ENCODE measurements at regions not wholly inside any gene's neighbourhood (a gene's known extent, or its start where the extent isn't known, plus 50 kb on each side); places are given as distances from the start of the nearest gene placed in this dataset.

DNA sequence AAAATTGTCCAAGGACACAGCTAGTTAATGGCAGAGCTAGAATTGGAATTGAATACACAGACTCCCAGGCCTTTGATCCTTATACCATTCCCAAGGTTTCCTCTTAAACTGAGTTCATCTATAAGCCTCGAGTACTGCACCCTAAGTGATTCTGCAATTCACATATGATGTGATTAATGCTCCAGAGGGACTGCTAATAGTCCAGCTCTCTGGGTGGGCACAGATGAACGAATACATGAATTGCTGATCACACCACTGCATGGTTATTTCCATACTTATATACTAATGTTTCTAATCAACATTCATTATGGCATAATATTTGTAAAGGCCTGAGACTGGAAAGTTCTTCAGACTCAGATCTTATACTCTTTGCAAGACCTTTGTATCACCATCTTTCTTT lies 101.8 kb downstream of the NUFIP1 start:
- DNase-seq, result no peak
- no peaks in the 10 kb centered on the region for H3K36me3 ChIP-seq (replicated peaks; ENCODE audit: control insufficient read depth, insufficient read depth, low read length)
- H3K4me3 ChIP-seq (ENCODE audit: insufficient read depth, low read depth, low read length), result no peak overlapping the region
- no peaks in the 10 kb centered on the region for H3K27me3 ChIP-seq (ENCODE audit: control insufficient read depth, insufficient read depth, low read length)

DNA sequence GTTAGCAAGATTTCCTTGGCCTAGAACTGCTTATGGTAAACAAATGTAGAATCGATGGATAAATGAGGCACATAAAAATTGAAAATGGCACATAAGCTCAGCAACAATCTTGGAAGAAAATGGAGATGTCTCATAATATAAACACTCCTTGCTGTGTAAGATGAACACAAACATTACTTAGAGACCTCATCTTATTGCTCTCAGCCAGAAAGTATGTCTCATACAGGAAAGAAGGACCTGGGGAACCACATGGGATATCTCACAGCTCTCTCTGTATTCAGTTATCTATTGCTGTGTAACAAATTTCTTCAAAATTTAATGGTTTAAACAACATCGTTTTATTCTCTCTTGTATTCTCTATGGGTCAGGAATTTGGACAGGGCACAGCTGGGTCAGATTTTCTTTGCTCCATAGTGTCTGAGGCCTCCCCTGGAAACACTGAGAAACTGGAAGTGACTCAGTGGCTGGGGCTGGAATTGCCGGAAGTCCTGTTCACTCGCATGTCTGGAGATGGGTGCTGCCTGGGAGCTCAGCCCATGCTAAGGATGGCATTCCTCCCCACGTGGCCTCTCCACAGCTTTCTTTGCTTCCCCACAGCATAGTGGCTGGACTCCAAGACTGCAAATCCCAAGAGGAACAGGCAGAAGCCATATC lies 105.1 kb downstream of the NUFIP1 start:
- Histone ChIP-seq H3K27me3 (ENCODE audit: control insufficient read depth, insufficient read depth, low read length) (no peaks in the 10 kb centered on the region), H3K4me3 (ENCODE audit: insufficient read depth, low read depth, low read length) (no peak overlapping the region), H3K36me3 (replicated peaks; ENCODE audit: control insufficient read depth, insufficient read depth, low read length) (no peaks in the 10 kb centered on the region)
- DNase-seq, result no peak

DNA sequence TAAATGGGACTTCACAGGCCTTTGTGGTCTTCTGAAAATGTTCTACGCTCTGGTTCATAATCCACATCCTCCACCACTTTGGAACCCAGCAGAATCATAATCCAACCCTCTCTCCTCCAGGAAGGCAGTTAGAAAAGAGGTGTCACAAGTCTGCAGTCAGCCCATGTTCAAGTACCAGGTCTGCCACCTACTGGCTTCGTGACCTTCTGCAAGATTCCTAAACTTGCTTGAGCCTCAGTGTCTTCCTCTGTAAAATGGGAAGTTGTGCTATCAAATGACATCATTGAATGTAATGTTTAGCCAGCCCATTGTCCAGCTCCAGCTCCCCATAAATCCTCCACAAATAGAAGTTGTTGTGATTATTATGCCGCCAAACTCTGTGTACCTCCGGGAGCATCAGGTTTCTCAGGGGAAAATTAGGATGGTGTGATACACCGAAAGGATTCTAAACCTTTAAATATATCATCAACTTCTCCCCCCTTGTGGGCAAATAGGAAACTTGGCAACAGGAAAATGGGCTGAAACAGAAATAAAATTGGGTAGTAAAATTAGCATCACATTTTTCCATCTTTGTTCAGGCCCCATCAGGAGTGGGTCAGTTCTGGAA lies 109.7 kb downstream of the NUFIP1 start:
- DNase-seq, result peak; percentile 38
- Histone ChIP-seq H3K4me3 (ENCODE audit: insufficient read depth, low read depth, low read length) (no peak overlapping the region), H3K27me3 (ENCODE audit: control insufficient read depth, insufficient read depth, low read length) (no peaks in the 10 kb centered on the region), H3K36me3 (replicated peaks; ENCODE audit: control insufficient read depth, insufficient read depth, low read length) (no peaks in the 10 kb centered on the region)

GRCh38 chr13:44876782-44877324 lies 112.4 kb downstream of the NUFIP1 start:
- DNase-seq, result peak; percentile 82
- Histone ChIP-seq H3K27me3 (ENCODE audit: control insufficient read depth, insufficient read depth, low read length) (no peaks in the 10 kb centered on the region), H3K4me3 (ENCODE audit: insufficient read depth, low read depth, low read length) (no peak overlapping the region), H3K36me3 (replicated peaks; ENCODE audit: control insufficient read depth, insufficient read depth, low read length) (no peaks in the 10 kb centered on the region)

- no peak for DNase-seq
- Histone ChIP-seq H3K27me3 (ENCODE audit: control insufficient read depth, insufficient read depth, low read length) (no peaks in the 10 kb centered on the region), H3K36me3 (replicated peaks; ENCODE audit: control insufficient read depth, insufficient read depth, low read length) (no peaks in the 10 kb centered on the region), H3K4me3 (ENCODE audit: insufficient read depth, low read depth, low read length) (no peak overlapping the region)
Measured at GRCh38 chr13:44874886-44875630, 114.2 kb downstream of the NUFIP1 start.

DNA sequence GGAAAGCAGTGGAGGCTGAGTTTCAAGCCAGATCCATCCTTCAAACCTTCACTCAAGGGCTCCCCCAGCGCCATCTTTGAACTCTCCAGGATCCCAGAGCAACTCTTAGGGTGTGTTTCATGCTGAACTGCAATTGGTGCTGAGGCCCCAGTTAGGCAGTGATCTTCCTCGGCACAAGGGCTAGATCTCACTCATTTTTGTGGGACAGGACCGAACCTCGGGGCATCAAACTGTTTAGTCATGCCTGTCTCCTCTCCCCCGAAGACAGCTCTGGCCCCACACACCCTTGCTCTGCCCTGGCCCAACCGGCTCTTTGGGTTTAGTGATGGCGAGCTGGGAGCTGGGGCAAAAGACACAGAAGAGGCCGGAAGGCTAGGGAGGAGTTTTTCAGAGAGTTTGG lies 115.1 kb downstream of the NUFIP1 start:
- no peaks in the 10 kb centered on the region for H3K36me3 ChIP-seq (replicated peaks; ENCODE audit: control insufficient read depth, insufficient read depth, low read length)
- H3K27me3 ChIP-seq (ENCODE audit: control insufficient read depth, insufficient read depth, low read length), result no peaks in the 10 kb centered on the region
- no peak for DNase-seq
- H3K4me3 ChIP-seq (ENCODE audit: insufficient read depth, low read depth, low read length), result no peak overlapping the region

- no peak for DNase-seq
- Histone ChIP-seq H3K36me3 (replicated peaks; ENCODE audit: control insufficient read depth, insufficient read depth, low read length) (no peaks in the 10 kb centered on the region), H3K27me3 (ENCODE audit: control insufficient read depth, insufficient read depth, low read length) (no peaks in the 10 kb centered on the region), H3K4me3 (ENCODE audit: insufficient read depth, low read depth, low read length) (no peak overlapping the region)
Measured at GRCh38 chr13:44873461-44873860, 115.8 kb downstream of the NUFIP1 start.

DNA sequence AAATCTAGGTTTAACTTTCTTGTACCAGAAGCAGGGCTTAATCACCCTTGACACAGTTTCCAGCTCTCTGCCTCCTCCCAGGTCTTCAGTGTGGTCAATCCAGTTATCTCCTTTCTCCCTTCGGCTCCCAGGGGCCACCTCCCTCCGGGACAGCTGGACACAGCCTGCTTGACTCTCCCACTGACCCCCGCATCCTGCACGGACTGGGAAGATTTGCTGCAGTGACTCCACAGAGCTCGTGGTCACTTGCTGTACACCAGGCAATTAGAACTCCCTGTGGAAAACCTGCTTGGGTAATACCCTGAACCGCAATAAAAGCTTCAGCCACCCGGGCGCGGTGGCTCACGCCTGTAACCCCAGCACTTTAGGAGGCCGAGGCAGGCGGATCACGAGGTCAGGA lies 116.5 kb downstream of the NUFIP1 start:
- Histone ChIP-seq H3K36me3 (replicated peaks; ENCODE audit: control insufficient read depth, insufficient read depth, low read length) (no peaks in the 10 kb centered on the region), H3K4me3 (ENCODE audit: insufficient read depth, low read depth, low read length) (no peak overlapping the region), H3K27me3 (ENCODE audit: control insufficient read depth, insufficient read depth, low read length) (no peaks in the 10 kb centered on the region)
- DNase-seq, result no peak

- no peaks in the 10 kb centered on the region for H3K36me3 ChIP-seq (replicated peaks; ENCODE audit: control insufficient read depth, insufficient read depth, low read length)
- no peak for DNase-seq
- no peak overlapping the region for H3K4me3 ChIP-seq (ENCODE audit: insufficient read depth, low read depth, low read length)
- H3K27me3 ChIP-seq (ENCODE audit: control insufficient read depth, insufficient read depth, low read length), result no peaks in the 10 kb centered on the region
Measured at GRCh38 chr13:44870456-44870929, 118.8 kb downstream of the NUFIP1 start.

DNA sequence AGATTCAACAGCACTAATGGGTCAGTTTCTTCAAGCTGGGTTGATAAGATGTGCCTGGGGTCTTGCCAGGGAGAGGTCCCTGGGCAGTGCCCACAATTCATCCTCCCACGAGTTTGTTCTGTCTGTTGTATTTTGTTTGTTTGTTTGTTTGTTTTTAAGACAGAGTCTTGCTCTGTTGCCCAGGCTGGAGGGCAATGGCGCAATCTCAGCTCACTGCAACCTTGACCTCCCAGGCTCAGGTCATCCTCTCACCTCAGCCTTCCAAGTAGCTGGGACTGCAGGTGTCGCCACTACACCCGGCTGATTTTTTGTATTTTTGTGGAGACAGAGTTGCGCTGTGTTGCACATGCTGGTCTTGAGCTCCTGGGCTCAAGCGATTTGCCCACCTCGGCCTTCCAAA lies 120.1 kb downstream of the NUFIP1 start:
- no peak overlapping the region for H3K4me3 ChIP-seq (ENCODE audit: insufficient read depth, low read depth, low read length)
- no peak for DNase-seq
- no peaks in the 10 kb centered on the region for H3K27me3 ChIP-seq (ENCODE audit: control insufficient read depth, insufficient read depth, low read length)
- H3K36me3 ChIP-seq (replicated peaks; ENCODE audit: control insufficient read depth, insufficient read depth, low read length), result no peaks in the 10 kb centered on the region

- no peak for DNase-seq
- no peaks in the 10 kb centered on the region for H3K36me3 ChIP-seq (replicated peaks; ENCODE audit: control insufficient read depth, insufficient read depth, low read length)
- no peak overlapping the region for H3K4me3 ChIP-seq (ENCODE audit: insufficient read depth, low read depth, low read length)
- no peaks in the 10 kb centered on the region for H3K27me3 ChIP-seq (ENCODE audit: control insufficient read depth, insufficient read depth, low read length)
Measured at GRCh38 chr13:44868397-44868796, 120.9 kb downstream of the NUFIP1 start.

- DNase-seq, result no peak
- H3K36me3 ChIP-seq (replicated peaks; ENCODE audit: control insufficient read depth, insufficient read depth, low read length), result no peaks in the 10 kb centered on the region
- no peak overlapping the region for H3K4me3 ChIP-seq (ENCODE audit: insufficient read depth, low read depth, low read length)
- H3K27me3 ChIP-seq (ENCODE audit: control insufficient read depth, insufficient read depth, low read length), result no peaks in the 10 kb centered on the region
Measured at GRCh38 chr13:44867825-44868224, 121.4 kb downstream of the NUFIP1 start.

DNA sequence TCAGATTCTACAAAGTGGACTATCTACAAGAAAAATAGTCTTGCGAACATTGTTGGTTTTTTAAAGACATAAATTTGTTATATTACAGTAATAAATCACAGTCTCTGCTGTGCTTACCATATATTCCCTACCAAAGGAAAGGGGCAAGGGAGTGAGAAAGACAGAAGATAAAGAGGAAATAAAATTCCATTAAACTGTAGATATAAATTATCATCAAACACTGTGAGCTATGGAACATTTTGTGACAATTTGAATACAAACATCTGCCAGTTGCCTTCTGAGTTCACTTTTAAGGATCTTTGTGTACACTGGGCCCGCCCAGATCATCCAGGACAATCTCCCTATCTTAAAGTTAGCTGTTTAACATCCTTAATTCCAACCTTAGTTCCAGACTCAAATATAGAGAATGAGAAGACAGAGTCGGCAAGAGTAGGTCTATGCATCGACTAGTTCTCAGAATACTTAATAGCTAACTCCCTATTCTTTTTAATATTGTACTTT lies 122.8 kb downstream of the NUFIP1 start:
- Histone ChIP-seq H3K27me3 (ENCODE audit: control insufficient read depth, insufficient read depth, low read length) (no peaks in the 10 kb centered on the region), H3K4me3 (ENCODE audit: insufficient read depth, low read depth, low read length) (no peak overlapping the region), H3K36me3 (replicated peaks; ENCODE audit: control insufficient read depth, insufficient read depth, low read length) (no peaks in the 10 kb centered on the region)
- no peak for DNase-seq

DNA sequence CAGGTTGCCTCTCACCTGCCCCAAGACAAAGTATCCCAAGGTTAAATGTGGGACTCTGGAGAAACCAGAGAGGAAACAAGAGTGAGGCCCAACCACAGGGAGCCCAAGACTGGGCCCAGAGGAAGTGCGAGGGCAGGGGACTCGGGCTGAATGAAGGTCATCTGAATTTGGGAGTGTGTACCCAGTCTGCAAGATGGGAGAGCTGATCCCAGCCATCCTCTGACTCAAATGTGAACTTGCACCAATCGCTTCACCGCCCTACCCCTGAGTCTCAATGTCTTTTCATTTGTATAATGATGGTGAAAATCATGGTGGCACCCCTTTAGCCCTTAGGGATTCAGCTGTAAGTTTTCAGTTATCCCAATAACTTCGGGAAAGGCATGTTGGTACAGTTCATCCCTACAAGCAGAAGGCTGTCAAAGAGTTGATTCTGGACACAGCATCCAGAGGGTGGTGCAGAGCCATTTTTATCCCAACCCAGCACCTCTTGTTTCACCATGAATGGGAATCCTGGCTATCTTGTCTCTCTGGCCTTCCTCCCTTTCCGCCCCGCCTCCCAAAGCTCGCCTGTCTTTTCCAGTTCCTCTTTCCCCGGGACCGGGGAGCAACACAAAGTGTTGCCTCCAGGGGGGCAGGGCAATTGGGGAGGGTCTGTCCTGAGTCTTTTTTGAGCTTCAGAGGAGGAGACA lies 123.4 kb downstream of the NUFIP1 start:
- DNase-seq, result peak; percentile 48
- Histone ChIP-seq H3K36me3 (replicated peaks; ENCODE audit: control insufficient read depth, insufficient read depth, low read length) (no peaks in the 10 kb centered on the region), H3K27me3 (ENCODE audit: control insufficient read depth, insufficient read depth, low read length) (no peaks in the 10 kb centered on the region), H3K4me3 (ENCODE audit: insufficient read depth, low read depth, low read length) (no peak overlapping the region)
